MCF 10A (cell line): ENCODE measurements at regions not wholly inside any gene's neighbourhood (a gene's known extent, or its start where the extent isn't known, plus 50 kb on each side); places are given as distances from the start of the nearest gene placed in this dataset.

ENCODE experiments used
- BruUV-seq: library from RNA; stranded (reverse); fragments of 400-500 nt; replicated peaks from 2 replicates; lab custom pipeline; 2021; lab: Mats Ljungman, UMichigan
- CTCF ChIA-PET: fragments of 300-600 bp; sonication (Branson Sonifier 250); formaldehyde crosslinking; extraction: SDS; loops from one replicate; lab custom pipeline; 2021; ENCODE audit warnings: antibody characterized with exemption, inconsistent platforms; lab: Yijun Ruan, JAX
- POLR2A ChIA-PET: fragments of 300-600, 350-650 bp; sonication (Branson Sonifier 250); formaldehyde crosslinking; extraction: SDS; loops from one replicate; lab custom pipeline; 2020; ENCODE audit warnings: antibody characterized with exemption, inconsistent platforms; lab: Yijun Ruan, JAX
- DNase-seq: peaks from one replicate; pipeline ENCODE4 v3.0.0-alpha.2; 2018; ENCODE audit not compliant: unreplicated experiment
- H3K27ac Mint-ChIP-seq: one replicate; pipeline ENCODE4 v1.8.0; 2022; ENCODE audit warnings: mild to moderate bottlenecking, low read depth, mixed read lengths; ENCODE audit not compliant: unreplicated experiment
- H3K27me3 Mint-ChIP-seq: one replicate; pipeline ENCODE4 v1.8.0; 2022; ENCODE audit warnings: mixed read lengths; ENCODE audit not compliant: insufficient read depth, unreplicated experiment
- H3K36me3 Mint-ChIP-seq: one replicate; pipeline ENCODE4 v1.8.0; 2022; ENCODE audit warnings: mild to moderate bottlenecking, moderate library complexity, mixed read lengths; ENCODE audit not compliant: insufficient read depth, unreplicated experiment
- H3K4me1 Mint-ChIP-seq: one replicate; pipeline ENCODE4 v1.8.0; 2022; ENCODE audit warnings: mixed read lengths; ENCODE audit not compliant: insufficient read depth, unreplicated experiment
- H3K4me3 Mint-ChIP-seq: one replicate; pipeline ENCODE4 v1.8.0; 2022; ENCODE audit warnings: mild to moderate bottlenecking, moderate library complexity, mixed read lengths; ENCODE audit not compliant: unreplicated experiment
- H3K9me3 Mint-ChIP-seq: one replicate; pipeline ENCODE4 v1.8.0; 2022; ENCODE audit warnings: mixed read lengths; ENCODE audit not compliant: unreplicated experiment
- CTCF ChIP-seq: fragments of 200-600 bp; IDR thresholded peaks from one replicate; pipeline ENCODE4 v1.8.0; 2022; ENCODE audit warnings: antibody characterized with exemption, mild to moderate bottlenecking; ENCODE audit not compliant: unreplicated experiment
- intact Hi-C: fragments of 100-400 bp; cut with micrococcal nuclease; formaldehyde crosslinking; loops from 2 replicates; pipeline ENCODE4 v1.14.1; 2022

- Mint-ChIP-seq H3K4me3 (no peak overlapping the region), H3K27ac (no peak overlapping the region), H3K36me3 (no peaks in the 10 kb centered on the region), H3K4me1 (no peaks in the 10 kb centered on the region), H3K9me3 (peaks cover 15% of the 10 kb centered on the region), H3K27me3 (no peaks in the 10 kb centered on the region)
- BruUV-seq = no TSS peak
- ChIA-PET CTCF (no interaction called here), POLR2A (no interaction called here)
- intact Hi-C loops = no loop called here
- no peak for DNase-seq
- TF ChIP-seq CTCF = no peak
Observed at GRCh38 chr11:25377466-25377865, 880.6 kb downstream of the LUZP2 start.

- no peak for DNase-seq
- Mint-ChIP-seq H3K36me3 (no peaks in the 10 kb centered on the region), H3K27ac (no peak overlapping the region), H3K4me1 (no peaks in the 10 kb centered on the region), H3K9me3 (peaks cover 22% of the 10 kb centered on the region), H3K4me3 (no peak overlapping the region), H3K27me3 (no peaks in the 10 kb centered on the region)
- intact Hi-C loops = no loop called here
- no TSS peak for BruUV-seq
- TF ChIP-seq CTCF = no peak
- ChIA-PET POLR2A (no interaction called here), CTCF (no interaction called here)
Observed at GRCh38 chr11:25396847-25397246, 900.0 kb downstream of the LUZP2 start.

- TF ChIP-seq CTCF = no peak
- no TSS peak for BruUV-seq
- ChIA-PET POLR2A (no interaction called here), CTCF (no interaction called here)
- no peaks in the 10 kb centered on the region for H3K36me3 Mint-ChIP-seq
- H3K9me3 Mint-ChIP-seq = no peaks in the 10 kb centered on the region
- no peak overlapping the region for H3K4me3 Mint-ChIP-seq
- intact Hi-C loops = no loop called here
- H3K27ac Mint-ChIP-seq = no peak overlapping the region
- no peaks in the 10 kb centered on the region for H3K4me1 Mint-ChIP-seq
- DNase-seq = no peak
- H3K27me3 Mint-ChIP-seq = no peaks in the 10 kb centered on the region
Observed at GRCh38 chr11:25408146-25408545, 911.3 kb downstream of the LUZP2 start.

GRCh38 chr11:25415793-25416192, 916.1 kb upstream of the ANO3 start:
- no peaks in the 10 kb centered on the region for H3K36me3 Mint-ChIP-seq
- DNase-seq = no peak
- ChIA-PET POLR2A (no interaction called here), CTCF (no interaction called here)
- no peak for TF ChIP-seq CTCF
- intact Hi-C loops = no loop called here
- no TSS peak for BruUV-seq
- no peaks in the 10 kb centered on the region for H3K27me3 Mint-ChIP-seq
- H3K27ac Mint-ChIP-seq = no peak overlapping the region
- no peak overlapping the region for H3K4me3 Mint-ChIP-seq
- H3K9me3 Mint-ChIP-seq = peaks cover 15% of the 10 kb centered on the region
- no peaks in the 10 kb centered on the region for H3K4me1 Mint-ChIP-seq
